ENCODE measurements at regions not wholly inside any gene's neighbourhood (a gene's known extent, or its start where the extent isn't known, plus 50 kb on each side); places are given as distances from the start of the nearest gene placed in this dataset.
"Not testable (repeated sequence)": the region's sequence is repeated elsewhere in the genome, so short reads cannot be mapped to it uniquely, and the experiment has no call there.

- H3K27me3 Mint-ChIP-seq = no peaks in the 10 kb centered on the region
- ATAC-seq (no peak), DNase-seq (no peak)
- no peak overlapping the region for H3K4me3 Mint-ChIP-seq
- H3K9me3 Mint-ChIP-seq = peaks cover 7 to 13% of the 10 kb centered on the region in 2 donors
- H3K4me1 Mint-ChIP-seq = no peaks in the 10 kb centered on the region
- no peak overlapping the region for H3K27ac Mint-ChIP-seq
These were observed 806.0 kb upstream of the SORCS1 start for GRCh38 chr10:107970512-107970911.

DNA sequence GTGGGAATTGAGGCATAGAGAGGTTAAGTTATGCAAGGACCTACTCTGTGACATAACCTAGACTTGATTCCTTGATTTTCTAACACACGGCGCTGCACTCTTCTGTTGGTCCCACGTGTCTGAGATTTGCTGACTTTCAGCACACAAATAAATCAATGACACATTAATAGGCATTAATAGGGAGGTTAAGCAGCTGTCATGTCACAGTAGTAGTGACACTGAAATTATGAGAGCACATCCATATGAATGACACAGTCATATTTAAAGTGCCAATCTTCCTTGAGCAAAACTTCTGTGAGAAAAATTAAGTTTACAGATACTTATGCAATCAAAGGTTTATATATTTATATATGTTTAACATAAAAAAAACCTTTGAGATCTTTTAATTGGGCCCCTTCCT lies 805.4 kb upstream of the SORCS1 start:
- no peaks in the 10 kb centered on the region for H3K27me3 Mint-ChIP-seq
- DNase-seq = no peak
- no peak overlapping the region for H3K4me3 Mint-ChIP-seq
- peaks cover 5 to 13% of the 10 kb centered on the region in 2 donors for H3K9me3 Mint-ChIP-seq
- no peak for ATAC-seq
- no peak overlapping the region for H3K27ac Mint-ChIP-seq
- no peaks in the 10 kb centered on the region for H3K4me1 Mint-ChIP-seq

GRCh38 chr10:107966826-107967225 lies 802.3 kb upstream of the SORCS1 start:
- H3K27ac Mint-ChIP-seq = no peak overlapping the region
- no peaks in the 10 kb centered on the region for H3K4me1 Mint-ChIP-seq
- H3K27me3 Mint-ChIP-seq = no peaks in the 10 kb centered on the region
- ATAC-seq (no peak), DNase-seq (no peak)
- H3K4me3 Mint-ChIP-seq = no peak overlapping the region
- H3K9me3 Mint-ChIP-seq = peaks cover 5 to 11% of the 10 kb centered on the region in 2 donors

GRCh38 chr10:107952649-107953556 lies 788.4 kb upstream of the SORCS1 start:
- Mint-ChIP-seq H3K4me1 (no peaks in the 10 kb centered on the region), H3K27ac (no peak overlapping the region), H3K9me3 (peaks cover 11 to 14% of the 10 kb centered on the region in 2 donors), H3K4me3 (no peak overlapping the region), H3K27me3 (no peaks in the 10 kb centered on the region)
- ATAC-seq (no peak), DNase-seq (no peak)

DNA sequence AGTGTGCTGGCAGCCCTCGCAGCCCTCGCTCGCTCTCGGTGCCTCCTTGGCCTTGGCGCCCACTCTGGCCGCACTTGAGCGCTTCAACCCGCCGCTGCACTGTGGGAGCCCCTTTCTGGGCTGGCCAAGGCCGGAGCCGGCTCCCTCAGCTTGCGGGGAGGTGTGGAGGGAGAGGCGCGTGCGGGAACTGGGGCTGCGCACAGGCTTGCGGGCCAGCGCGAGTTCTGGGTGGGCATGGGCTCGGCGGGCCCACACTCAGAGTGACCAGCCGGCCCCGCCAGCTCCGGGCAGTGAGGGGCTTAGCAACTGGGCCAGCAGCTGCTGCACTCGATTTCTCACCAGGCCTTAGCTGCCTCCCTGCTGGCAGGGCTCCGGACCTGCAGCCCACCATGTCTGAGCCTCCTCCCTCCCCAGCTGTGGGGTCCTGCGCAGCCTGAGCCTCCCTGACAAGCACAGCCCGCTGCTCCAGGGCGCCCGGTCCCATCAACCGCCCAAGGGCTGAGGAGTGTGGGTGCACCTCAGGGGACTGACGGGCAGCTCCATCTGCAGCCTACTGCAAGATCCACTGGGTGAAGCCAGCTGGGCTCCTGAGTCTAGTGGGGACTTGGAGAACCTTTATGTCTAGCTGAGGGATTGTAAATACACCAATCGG lies 786.0 kb upstream of the SORCS1 start:
- DNase-seq, H3K27ac Mint-ChIP-seq, H3K4me3 Mint-ChIP-seq, ATAC-seq, H3K27me3 Mint-ChIP-seq, H3K4me1 Mint-ChIP-seq: not testable (repeated sequence)
- H3K9me3 Mint-ChIP-seq = peaks cover 13 to 19% of the 10 kb centered on the region in 2 donors

DNA sequence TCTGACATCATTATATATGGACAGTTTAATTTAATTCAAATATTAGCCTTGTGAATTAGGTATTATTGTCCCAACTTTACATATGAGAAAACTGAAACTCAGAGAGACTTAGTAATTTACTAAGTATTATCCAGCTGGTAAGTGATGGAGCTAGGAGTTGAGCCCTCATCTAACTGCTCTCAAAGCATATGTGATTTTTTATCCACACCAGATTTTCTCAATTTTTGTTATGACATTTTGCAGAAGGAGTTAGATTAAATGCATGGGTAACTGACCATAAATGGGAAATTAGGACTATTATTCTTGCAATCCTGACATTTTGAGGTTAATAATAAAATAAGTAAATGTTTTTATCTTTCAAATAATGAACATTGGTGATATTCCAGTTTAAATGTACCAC lies 778.3 kb upstream of the SORCS1 start:
- ATAC-seq (no peak), DNase-seq (no peak)
- H3K4me1 Mint-ChIP-seq = no peaks in the 10 kb centered on the region
- H3K27ac Mint-ChIP-seq = no peak overlapping the region
- no peaks in the 10 kb centered on the region for H3K27me3 Mint-ChIP-seq
- H3K4me3 Mint-ChIP-seq = no peak overlapping the region
- peaks cover 5 to 17% of the 10 kb centered on the region in 2 donors for H3K9me3 Mint-ChIP-seq

- H3K27me3 Mint-ChIP-seq = no peaks in the 10 kb centered on the region
- DNase-seq = no peak
- H3K27ac Mint-ChIP-seq = no peak overlapping the region
- no peaks in the 10 kb centered on the region for H3K4me1 Mint-ChIP-seq
- H3K4me3 Mint-ChIP-seq = no peak overlapping the region
- ATAC-seq = no peak
- H3K9me3 Mint-ChIP-seq = peaks cover 5 to 13% of the 10 kb centered on the region in 2 donors
These were observed 768.6 kb upstream of the SORCS1 start for GRCh38 chr10:107933076-107933475.

- no peak for ATAC-seq
- no peak overlapping the region for H3K27ac Mint-ChIP-seq
- H3K9me3 Mint-ChIP-seq = peaks cover 5 to 13% of the 10 kb centered on the region in 2 donors
- H3K4me3 Mint-ChIP-seq = no peak overlapping the region
- H3K27me3 Mint-ChIP-seq = no peaks in the 10 kb centered on the region
- DNase-seq = no peak
- H3K4me1 Mint-ChIP-seq = no peaks in the 10 kb centered on the region
These were observed 767.3 kb upstream of the SORCS1 start for GRCh38 chr10:107931808-107932207.

GRCh38 chr10:107930037-107930436 lies 765.5 kb upstream of the SORCS1 start:
- Mint-ChIP-seq H3K4me3 (no peak overlapping the region), H3K27me3 (no peaks in the 10 kb centered on the region)
- ATAC-seq = no peak

GRCh38 chr10:107924458-107924857 lies 760.0 kb upstream of the SORCS1 start:
- H3K4me1 Mint-ChIP-seq = no peaks in the 10 kb centered on the region
- no peak for DNase-seq
- peaks cover 3 to 24% of the 10 kb centered on the region in 2 donors for H3K9me3 Mint-ChIP-seq
- H3K4me3 Mint-ChIP-seq = no peak overlapping the region
- no peak for ATAC-seq
- H3K27ac Mint-ChIP-seq = no peak overlapping the region
- no peaks in the 10 kb centered on the region for H3K27me3 Mint-ChIP-seq

More at GRCh38 chr10:107930037-107930436, 765.5 kb upstream of the SORCS1 start:
- Mint-ChIP-seq H3K4me1 (no peaks in the 10 kb centered on the region), H3K27ac (no peak overlapping the region), H3K9me3 (peaks cover 5 to 13% of the 10 kb centered on the region in 2 donors)
- no peak for DNase-seq

- DNase-seq = no peak
- Mint-ChIP-seq H3K27ac (no peak overlapping the region), H3K4me1 (no peaks in the 10 kb centered on the region), H3K9me3 (peaks cover 6 to 35% of the 10 kb centered on the region in 2 donors), H3K27me3 (peaks cover 12% of the 10 kb centered on the region), H3K4me3 (no peak overlapping the region)
- no peak for ATAC-seq
These were observed 755.2 kb upstream of the SORCS1 start for GRCh38 chr10:107919626-107920235.

DNA sequence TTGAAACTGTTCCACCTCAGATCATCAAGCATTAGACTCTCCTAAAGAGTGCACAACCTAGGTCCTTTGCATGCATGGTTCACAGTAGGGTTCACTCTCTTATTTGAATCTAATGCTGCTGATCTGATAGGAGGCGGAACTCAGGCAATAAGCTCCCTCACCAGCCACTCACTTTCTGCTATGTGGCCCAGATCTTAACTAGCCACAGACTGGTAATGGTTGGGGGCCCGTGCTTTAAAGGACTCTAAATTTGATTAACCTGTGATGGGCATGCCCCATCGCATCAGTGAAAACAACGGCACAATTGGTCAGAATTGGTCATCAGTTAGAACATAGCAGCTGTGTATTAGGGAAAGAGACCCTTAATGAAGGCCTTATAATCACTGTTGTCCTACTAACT lies 753.7 kb upstream of the SORCS1 start:
- Mint-ChIP-seq H3K27me3 (peaks cover 24% of the 10 kb centered on the region), H3K27ac (no peak overlapping the region), H3K4me1 (no peaks in the 10 kb centered on the region), H3K9me3 (peaks cover 6 to 35% of the 10 kb centered on the region in 2 donors), H3K4me3 (no peak overlapping the region)
- ATAC-seq = no peak
- no peak for DNase-seq

DNA sequence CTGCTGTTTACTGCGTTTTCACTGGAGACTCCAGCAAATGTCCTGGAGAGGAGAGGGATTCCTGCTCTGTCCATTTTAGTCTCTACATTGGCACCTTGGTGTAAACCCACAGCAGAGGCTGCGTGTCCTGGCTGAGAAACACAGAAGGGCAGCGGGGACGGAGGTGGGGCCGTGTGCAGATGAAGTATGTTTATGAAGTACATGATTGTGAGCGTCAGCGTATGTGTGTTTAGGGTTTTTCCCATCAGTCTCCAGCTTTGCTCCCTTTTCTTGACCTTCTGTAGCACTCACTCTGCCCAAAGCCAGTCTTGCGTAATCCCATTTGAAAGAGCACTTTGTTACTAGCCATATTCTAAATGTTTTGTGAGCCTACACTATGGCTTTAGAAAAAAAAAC lies 750.7 kb upstream of the SORCS1 start:
- no peak for DNase-seq
- ATAC-seq = no peak
- H3K9me3 Mint-ChIP-seq = peaks cover 6 to 20% of the 10 kb centered on the region in 2 donors
- H3K27me3 Mint-ChIP-seq = peaks cover 24% of the 10 kb centered on the region
- no peak overlapping the region for H3K27ac Mint-ChIP-seq
- H3K4me3 Mint-ChIP-seq = no peak overlapping the region
- H3K4me1 Mint-ChIP-seq = no peaks in the 10 kb centered on the region

GRCh38 chr10:107914450-107915214 lies 750.1 kb upstream of the SORCS1 start:
- peaks cover 6 to 14% of the 10 kb centered on the region in 2 donors for H3K9me3 Mint-ChIP-seq
- H3K27me3 Mint-ChIP-seq = peaks cover 24% of the 10 kb centered on the region
- no peaks in the 10 kb centered on the region for H3K4me1 Mint-ChIP-seq
- H3K4me3 Mint-ChIP-seq = no peak overlapping the region
- no peak overlapping the region for H3K27ac Mint-ChIP-seq
- DNase-seq (no peak), ATAC-seq (no peak)

All from stimulated activated naive CD8-positive, alpha-beta T cell treated with anti-CD3 and anti-CD28 coated beads, Interleukin-15, amount 100 ng/mL, for 72 hours (primary cell).